Upper lobe of left lung (tissue), 4 donors: ENCODE measurements at regions not wholly inside any gene's neighbourhood (a gene's known extent, or its start where the extent isn't known, plus 50 kb on each side); places are given as distances from the start of the nearest gene placed in this dataset.

Experiments
- CTCF ChIP-seq, 6 experiments: fragments of 450-650 bp in 4 of 6; fragments of 200-600 bp in 2 of 6; sonication (generic) in 2 of 6; IDR thresholded peaks; one replicate each; pipeline ENCODE4 v1.5.1; 2016 to 2019; ENCODE audit warnings: antibody characterized with exemption in 6 of 6
- POLR2A ChIP-seq, 4 donors: fragments of 450-650 bp; IDR thresholded peaks; one replicate each; pipeline ENCODE4 v1.5.1; 2016 to 2017; ENCODE audit warnings: antibody characterized with exemption in 4 of 4, mild to moderate bottlenecking in 2 of 4
- POLR2AphosphoS5 ChIP-seq, 2 donors: sonication (generic); formaldehyde crosslinking; IDR thresholded peaks; one replicate each; pipeline ENCODE4 v1.5.1; 2017; ENCODE audit warnings: antibody characterized with exemption in 2 of 2

- TF ChIP-seq POLR2A (IDR thresholded peaks at IDR 0.05) (no peak), POLR2AphosphoS5 (IDR thresholded peaks at IDR 0.05) (no peak), CTCF (IDR thresholded peaks at IDR 0.05) (no peak)
Measured at GRCh38 chr13:62653371-62653770, 1237.7 kb upstream of the PCDH20 start.
